Activated CD8-positive, alpha-beta memory T cell treated with anti-CD3 and anti-CD28 coated beads for 36 hours (primary cell): ENCODE measurements at regions not wholly inside any gene's neighbourhood (a gene's known extent, or its start where the extent isn't known, plus 50 kb on each side); places are given as distances from the start of the nearest gene placed in this dataset.
"Not testable (repeated sequence)": the region's sequence is repeated elsewhere in the genome, so short reads cannot be mapped to it uniquely, and the experiment has no call there.

ENCODE experiments used
- CTCF ChIA-PET: fragments of 350-600 bp; sonication (Branson Sonifier 250); formaldehyde crosslinking; loops from one replicate; lab custom pipeline; 2021; ENCODE audit warnings: antibody characterized with exemption; lab: Charles Lee
- POLR2A ChIA-PET: fragments of 350-600 bp; sonication (Branson Sonifier 250); formaldehyde crosslinking; loops from one replicate; lab custom pipeline; 2021; ENCODE audit warnings: antibody characterized with exemption; lab: Charles Lee

- POLR2A ChIA-PET = interaction anchor here (0.7 to 3.3 kb wide), 3 partner anchors 29 to 97 kb away, joined by 3 to 44 read pairs (median 3); no protein-coding TSS in a partner anchor
- CTCF ChIA-PET = interaction anchor here (1.2 to 4.1 kb wide), 4 partner anchors 10 to 54 kb away, joined by 3 to 21 read pairs (median 6); no protein-coding TSS in a partner anchor
Observed at GRCh38 chr21:33977721-33978369, 62.2 kb upstream of the ATP5PO start.

GRCh38 chr21:33977017-33977720 is 61.6 kb upstream of the ATP5PO start:
- CTCF ChIA-PET = interaction anchor here (1.2 to 4.1 kb wide), 6 partner anchors 11 to 96 kb away, joined by 3 to 21 read pairs (median 4); partner anchors contain the start of genes MRPS6 and SLC5A3
- POLR2A ChIA-PET = interaction anchor here (0.9 to 3.3 kb wide), 5 partner anchors 28 to 45 kb away, joined by 4 to 44 read pairs (median 9); no protein-coding TSS in a partner anchor

GRCh38 chr21:33976082-33977016 is 60.7 kb upstream of the ATP5PO start:
- POLR2A ChIA-PET = interaction anchor here (0.7 to 3.3 kb wide), 11 partner anchors 25 to 100 kb away, joined by 3 to 44 read pairs (median 5); partner anchors contain the start of genes MRPS6 and SLC5A3
- CTCF ChIA-PET = interaction anchor here (0.7 to 4.1 kb wide), 11 partner anchors 12 to 97 kb away, joined by 3 to 21 read pairs (median 4); partner anchors contain the start of genes MRPS6 and SLC5A3

GRCh38 chr21:33975548-33976081 is 60.0 kb upstream of the ATP5PO start:
- CTCF ChIA-PET = interaction anchor here (0.7 to 4.1 kb wide), 7 partner anchors 27 to 100 kb away, joined by 3 to 21 read pairs (median 4); partner anchors contain the start of genes MRPS6 and SLC5A3
- POLR2A ChIA-PET = interaction anchor here (1.0 to 3.3 kb wide), 7 partner anchors 24 to 100 kb away, joined by 4 to 44 read pairs (median 7); partner anchors contain the start of genes MRPS6 and SLC5A3

- CTCF ChIA-PET = interaction anchor here (0.9 to 4.1 kb wide), 7 partner anchors 14 to 101 kb away, joined by 3 to 21 read pairs (median 4); no protein-coding TSS in a partner anchor
- POLR2A ChIA-PET = interaction anchor here (0.6 to 3.3 kb wide), 7 partner anchors 23 to 101 kb away, joined by 3 to 44 read pairs (median 7); no protein-coding TSS in a partner anchor
Observed at GRCh38 chr21:33974513-33975468, 59.2 kb upstream of the ATP5PO start.

GRCh38 chr21:33973268-33973667 is 57.7 kb upstream of the ATP5PO start:
- ChIA-PET POLR2A (interaction anchor here (1.0 kb wide), 1 partner anchor 23 kb away, joined by 3 read pairs; no protein-coding TSS in a partner anchor), CTCF (interaction anchor here (0.7 to 2.1 kb wide), 4 partner anchors 12 to 49 kb away, joined by 3 to 5 read pairs (median 4); no protein-coding TSS in a partner anchor)

GRCh38 chr21:33972539-33972938 is 56.9 kb upstream of the ATP5PO start:
- CTCF ChIA-PET = interaction anchor here (1.1 to 2.1 kb wide), 3 partner anchors 12 to 47 kb away, joined by 4 to 5 read pairs (median 5); no protein-coding TSS in a partner anchor
- POLR2A ChIA-PET = interaction anchor here (1.1 kb wide), 1 partner anchor 23 kb away, joined by 4 read pairs; no protein-coding TSS in a partner anchor

GRCh38 chr21:33971492-33972013 is 55.9 kb upstream of the ATP5PO start:
- ChIA-PET POLR2A (interaction anchor here (0.6 to 1.1 kb wide), 2 partner anchors 22 to 50 kb away, joined by 3 to 4 read pairs; no protein-coding TSS in a partner anchor), CTCF (interaction anchor here (1.7 to 2.2 kb wide), 2 partner anchors 24 to 48 kb away, joined by 3 to 7 read pairs; no protein-coding TSS in a partner anchor)

- CTCF ChIA-PET = interaction anchor here (0.5 to 2.2 kb wide), 5 partner anchors 13 to 46 kb away, joined by 3 to 7 read pairs (median 4); no protein-coding TSS in a partner anchor
- POLR2A ChIA-PET = interaction anchor here (1.5 kb wide), 1 partner anchor 21 kb away, joined by 5 read pairs; no protein-coding TSS in a partner anchor
Observed at GRCh38 chr21:33969581-33969980, 54.0 kb upstream of the ATP5PO start.

- POLR2A ChIA-PET = interaction anchor here (1.5 kb wide), 1 partner anchor 21 kb away, joined by 5 read pairs; no protein-coding TSS in a partner anchor
- CTCF ChIA-PET = interaction anchor here (0.8 to 1.5 kb wide), 3 partner anchors 10 to 20 kb away, joined by 3 to 4 read pairs (median 4); no protein-coding TSS in a partner anchor
Observed at GRCh38 chr21:33968995-33969348, 53.4 kb upstream of the ATP5PO start.

GRCh38 chr21:33968080-33968994 is 52.7 kb upstream of the ATP5PO start:
- CTCF ChIA-PET = interaction anchor here (1.1 to 1.5 kb wide), 3 partner anchors 9 to 44 kb away, joined by 4 to 6 read pairs (median 4); no protein-coding TSS in a partner anchor
- POLR2A ChIA-PET = interaction anchor here (1.5 kb wide), 1 partner anchor 20 kb away, joined by 5 read pairs; no protein-coding TSS in a partner anchor

GRCh38 chr21:33967086-33967571 is 51.5 kb upstream of the ATP5PO start:
- CTCF ChIA-PET = no interaction called here
- POLR2A ChIA-PET = interaction anchor here (0.5 to 1.0 kb wide), 3 partner anchors 18 to 859 kb away, joined by 3 read pairs; no protein-coding TSS in a partner anchor

- ChIA-PET POLR2A (interaction anchor here (0.6 to 1.0 kb wide), 2 partner anchors 17 to 860 kb away, joined by 3 read pairs; no protein-coding TSS in a partner anchor), CTCF (no interaction called here)
Observed at GRCh38 chr21:33966324-33966949, 50.8 kb upstream of the ATP5PO start.

- POLR2A ChIA-PET, CTCF ChIA-PET: not testable (repeated sequence)
Observed at GRCh38 chr21:33965662-33966061, 50.1 kb upstream of the ATP5PO start.
